Activated CD4-positive, alpha-beta T cell treated with anti-CD3 and anti-CD28 coated beads for 4 hours (primary cell): ENCODE measurements at regions not wholly inside any gene's neighbourhood (a gene's known extent, or its start where the extent isn't known, plus 50 kb on each side); places are given as distances from the start of the nearest gene placed in this dataset.
"Not testable (repeated sequence)": the region's sequence is repeated elsewhere in the genome, so short reads cannot be mapped to it uniquely, and the experiment has no call there.

Source experiments
- DNase-seq, 2 donors: peaks; one replicate each; pipeline ENCODE4 v3.0.0-alpha.2; 2020

DNA sequence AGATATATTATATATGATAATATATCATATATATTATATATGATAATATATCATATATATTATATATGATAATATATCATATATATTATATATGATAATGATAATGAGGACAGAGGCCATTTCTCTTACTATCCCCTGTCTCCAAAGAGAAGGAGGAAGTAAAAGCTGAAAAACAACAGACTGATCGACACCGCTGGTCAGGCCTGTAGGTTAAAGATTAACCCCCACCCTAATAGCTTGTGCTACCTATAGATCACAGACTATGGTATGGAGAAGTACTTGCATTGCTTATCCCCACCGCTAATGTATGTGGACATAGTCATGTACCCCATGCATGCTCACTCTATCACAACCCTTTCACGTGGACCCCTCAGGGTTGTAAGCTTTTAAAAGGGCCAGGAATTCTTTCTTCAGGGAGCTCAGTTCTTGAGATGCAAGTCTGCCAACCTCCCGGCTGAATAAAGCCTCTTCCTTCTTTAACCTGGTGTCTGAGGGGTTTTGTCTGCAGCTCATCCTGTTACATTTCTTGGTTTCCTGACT, 786.1 kb upstream of the TMEM132C start:
- DNase-seq: no peak

DNA sequence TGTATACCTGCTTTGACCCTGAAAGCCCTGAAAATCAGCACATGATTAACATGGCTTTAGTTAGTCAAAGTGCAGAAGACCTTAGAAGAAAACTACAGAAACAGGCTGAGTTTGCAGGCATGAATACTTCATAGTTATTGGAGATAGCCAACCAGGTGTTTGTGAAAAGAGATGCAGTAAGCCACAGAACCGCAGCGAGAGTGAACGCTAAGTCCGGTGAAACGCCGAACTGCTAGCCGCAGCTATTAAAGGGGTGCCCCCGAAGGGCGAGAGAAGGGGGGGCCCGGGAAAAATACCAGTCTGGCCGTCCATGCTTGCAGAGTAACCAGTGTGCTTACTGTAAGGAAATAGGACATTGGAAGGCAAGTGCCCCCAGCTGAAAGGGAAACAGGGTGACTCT, 784.0 kb upstream of the TMEM132C start:
- DNase-seq: no peak

DNA sequence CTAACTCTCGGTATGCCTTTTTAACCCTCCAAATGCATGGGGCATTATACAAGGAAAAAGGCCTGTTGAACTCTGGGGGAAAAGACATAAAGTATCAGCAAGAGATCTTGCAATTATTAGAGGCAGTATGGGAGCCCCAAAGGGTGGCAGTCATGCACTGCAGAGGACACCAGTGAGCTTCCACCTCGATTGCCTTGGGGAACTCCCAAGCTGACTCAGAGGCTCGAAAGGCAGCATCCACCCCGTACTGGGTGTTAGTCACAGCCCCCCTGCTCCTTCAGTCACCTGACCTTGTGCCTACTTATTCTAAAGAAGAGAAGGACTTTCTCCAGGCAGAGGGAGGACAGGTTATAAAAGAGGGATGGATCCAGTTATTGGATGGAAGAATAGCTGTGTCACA, 781.4 kb upstream of the TMEM132C start:
- DNase-seq: no peak

DNA sequence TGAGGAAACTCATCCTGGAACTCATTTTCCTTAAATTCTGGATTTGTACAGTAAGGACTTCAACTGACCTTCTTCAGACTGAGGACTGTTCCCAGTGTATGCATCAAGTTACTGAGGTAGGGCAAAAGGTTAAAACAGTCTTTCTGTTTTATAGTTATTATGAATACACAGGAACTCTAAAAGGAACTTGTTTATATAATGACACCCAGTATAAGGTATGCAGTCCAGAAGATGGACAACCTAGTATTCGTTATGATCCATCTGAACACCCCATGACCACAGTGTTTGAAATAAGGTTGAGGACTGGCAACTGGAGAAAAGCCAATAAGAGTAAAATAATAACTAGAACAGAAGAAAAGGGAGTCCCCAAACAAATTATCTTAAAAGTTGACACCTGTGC, 779.9 kb upstream of the TMEM132C start:
- no peak for DNase-seq

DNA sequence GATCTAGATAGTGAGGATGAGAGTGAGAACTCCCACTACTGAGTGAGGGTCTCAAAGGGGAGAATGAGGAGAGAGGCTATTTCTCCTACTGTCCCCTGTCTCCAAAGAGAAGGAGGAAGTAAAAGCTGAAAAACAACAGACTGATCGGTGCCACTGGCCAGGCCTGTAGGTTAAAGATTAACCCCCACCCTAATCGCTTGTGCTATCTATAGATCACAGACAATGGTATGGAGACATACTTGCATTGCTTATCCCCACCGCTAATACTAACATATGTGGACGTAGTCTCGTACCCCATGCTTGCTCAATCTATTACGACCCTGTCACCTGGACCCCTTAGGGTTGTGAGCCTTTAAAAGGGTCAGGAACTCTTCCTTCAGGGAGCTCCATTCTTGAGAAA, 777.9 kb upstream of the TMEM132C start:
- DNase-seq: no peak

DNA sequence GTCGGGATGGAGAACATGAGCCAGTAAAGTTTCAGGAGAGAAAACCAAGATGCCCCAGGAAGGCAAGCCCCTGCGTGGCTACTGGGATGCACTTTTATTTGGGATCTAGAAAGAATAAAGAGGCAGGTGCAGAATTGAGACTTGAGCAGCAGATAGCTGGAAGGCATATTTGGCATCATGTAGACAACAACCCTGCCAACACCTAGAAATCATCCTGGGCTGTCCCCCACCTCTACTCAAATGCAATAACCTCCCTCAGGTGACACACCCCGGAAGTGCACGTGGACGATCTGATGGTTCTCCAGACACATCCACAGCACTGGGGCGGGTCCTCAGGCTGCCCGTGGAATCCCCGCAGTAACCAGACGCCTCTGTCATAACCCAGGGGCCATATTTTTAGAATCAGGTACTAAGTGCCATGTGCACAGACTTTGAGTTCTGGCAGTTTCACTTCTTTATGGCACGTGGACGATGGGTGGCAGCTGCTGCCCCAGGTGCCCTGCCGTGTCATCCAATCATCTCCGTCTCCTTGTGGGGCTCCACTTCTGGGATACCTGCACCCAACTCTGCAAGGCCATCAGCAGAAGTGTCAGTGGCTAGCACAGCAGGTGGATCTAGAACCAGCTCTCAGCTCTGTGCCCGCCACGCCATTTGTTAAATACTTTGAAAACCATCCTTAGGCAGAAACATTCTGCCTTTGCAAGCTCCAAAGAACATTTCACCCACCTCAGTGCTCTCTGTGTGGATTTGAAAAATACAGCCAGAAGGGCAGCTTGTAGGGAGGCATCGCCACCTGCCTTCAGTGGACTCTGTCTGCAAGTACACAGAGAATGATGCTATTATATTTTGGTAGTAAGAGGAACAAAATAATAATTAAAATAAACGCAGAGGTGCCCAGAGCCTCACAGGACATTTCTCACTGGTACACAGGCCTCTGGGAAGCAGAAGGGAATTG, 771.7 kb upstream of the TMEM132C start:
- DNase-seq: no peak

DNA sequence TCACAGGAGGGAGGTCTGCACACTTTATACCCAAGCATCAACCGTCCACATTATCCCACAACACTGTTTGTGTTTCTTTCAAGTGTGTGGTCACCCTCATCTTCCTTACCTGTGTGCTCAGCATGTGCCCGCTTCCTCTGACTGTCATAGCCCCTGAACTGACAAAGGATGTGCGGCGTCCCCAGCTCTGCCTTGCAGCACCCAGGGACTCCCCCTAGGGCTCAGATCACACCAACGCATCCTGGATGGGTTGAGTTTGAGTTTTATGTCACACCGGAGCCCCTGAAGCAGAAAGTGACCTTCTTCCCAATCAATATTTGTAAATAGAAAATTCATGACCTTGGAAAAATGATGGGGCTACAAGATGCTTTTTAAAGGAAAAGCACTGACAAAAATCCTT, 770.7 kb upstream of the TMEM132C start:
- DNase-seq: no peak

DNA sequence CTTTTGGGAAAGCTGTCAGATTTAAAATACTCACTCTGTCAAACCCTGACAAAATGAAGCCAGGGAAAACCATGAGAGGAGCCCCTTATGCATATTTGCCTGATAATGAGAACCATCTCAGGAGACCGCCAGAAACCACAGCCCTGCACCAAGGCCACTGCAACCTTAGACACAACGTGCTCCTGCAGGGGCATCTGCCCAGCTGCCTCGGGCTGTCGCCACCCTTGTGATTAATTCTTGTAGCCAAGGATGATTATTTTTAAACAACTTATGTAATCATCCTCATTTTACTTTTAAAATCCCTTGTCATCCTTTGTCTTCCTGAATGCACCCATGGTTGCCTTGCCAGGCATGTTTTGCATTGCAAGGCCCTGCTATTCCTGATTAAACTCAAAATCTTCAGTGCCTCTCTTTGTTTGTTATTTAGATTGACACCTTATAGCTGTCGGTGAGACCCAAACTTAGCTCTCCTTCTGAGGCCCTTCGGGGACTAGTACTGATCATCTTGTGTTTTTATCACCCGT, 766.4 kb upstream of the TMEM132C start:
- no peak for DNase-seq

DNA sequence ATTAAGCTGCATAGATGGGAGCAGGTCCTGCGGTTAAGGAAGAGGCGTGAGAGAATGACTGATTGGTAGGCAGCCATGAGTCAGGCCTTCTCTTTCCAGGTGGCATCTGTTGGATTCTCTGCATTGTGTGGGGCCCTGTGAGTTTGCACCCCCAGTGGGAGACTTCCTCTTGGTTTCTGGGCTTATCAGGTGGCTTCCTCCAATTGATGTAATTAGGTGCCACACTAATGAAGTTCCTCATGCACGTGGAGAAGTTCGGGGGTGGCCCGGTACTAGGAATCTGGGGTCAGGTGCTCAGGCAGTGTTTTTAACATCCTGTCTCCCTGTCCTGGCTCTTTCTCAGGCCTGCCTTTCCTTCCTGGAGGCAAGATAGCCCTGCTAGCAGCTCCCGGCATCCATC, 765.1 kb upstream of the TMEM132C start:
- DNase-seq: no peak

DNA sequence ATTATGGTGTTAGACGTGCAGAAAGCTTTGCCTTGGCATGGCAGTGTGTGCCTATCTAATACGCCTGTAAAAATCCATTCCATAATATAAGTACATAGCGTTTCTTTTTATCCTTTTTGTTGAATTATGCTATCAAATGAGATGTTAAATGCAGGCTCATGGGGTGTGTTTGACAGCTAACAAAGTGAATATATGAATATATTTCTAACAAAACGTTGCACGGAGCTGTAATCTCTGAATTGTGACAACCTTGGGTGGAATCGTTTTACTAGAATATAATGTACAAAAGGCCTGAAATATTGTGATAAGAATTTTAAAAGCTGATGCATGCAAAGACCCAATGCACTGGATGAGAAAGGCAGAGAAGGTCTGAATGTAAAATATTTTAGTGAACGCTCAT, 763.7 kb upstream of the TMEM132C start:
- DNase-seq: no peak

DNA sequence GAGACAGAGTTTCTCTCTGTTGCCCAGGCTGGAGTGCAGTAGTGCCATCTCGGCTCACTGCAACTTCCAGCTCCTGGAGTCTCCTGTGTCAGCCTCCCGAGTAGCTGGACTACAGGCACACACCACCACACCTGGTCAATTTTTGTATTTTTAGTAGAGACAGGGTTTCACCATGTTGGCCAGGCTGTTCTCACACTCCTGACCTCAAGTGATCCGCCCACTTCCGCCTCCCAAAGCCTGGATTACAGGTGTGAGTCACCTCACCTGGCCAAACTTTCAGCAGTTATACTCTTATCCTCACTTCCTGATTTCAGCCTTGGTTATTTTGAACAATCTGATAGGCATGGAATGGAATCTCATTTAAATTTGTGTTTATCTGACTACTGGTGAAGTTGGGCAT, 763.0 kb upstream of the TMEM132C start:
- DNase-seq: not testable (repeated sequence)

DNA sequence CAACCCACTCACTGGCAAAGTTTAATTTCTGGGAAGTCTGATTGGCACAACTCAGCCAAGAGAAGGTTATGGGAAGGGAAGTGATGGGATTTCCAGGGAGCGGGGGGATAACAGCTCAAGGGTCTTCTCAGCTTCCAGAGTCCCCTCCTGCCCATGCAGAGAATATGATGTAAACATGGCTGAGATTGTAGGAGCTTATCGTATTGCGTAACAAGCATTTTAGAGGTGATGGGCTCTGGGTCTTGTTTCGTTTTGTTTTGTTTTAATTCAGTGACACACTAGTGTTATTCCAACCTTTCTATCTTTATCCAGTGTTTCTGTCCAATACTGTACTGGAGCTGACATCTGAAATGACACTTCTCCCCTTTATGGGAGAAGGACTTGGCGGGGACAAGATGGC, 762.1 kb upstream of the TMEM132C start:
- DNase-seq: no peak

DNA sequence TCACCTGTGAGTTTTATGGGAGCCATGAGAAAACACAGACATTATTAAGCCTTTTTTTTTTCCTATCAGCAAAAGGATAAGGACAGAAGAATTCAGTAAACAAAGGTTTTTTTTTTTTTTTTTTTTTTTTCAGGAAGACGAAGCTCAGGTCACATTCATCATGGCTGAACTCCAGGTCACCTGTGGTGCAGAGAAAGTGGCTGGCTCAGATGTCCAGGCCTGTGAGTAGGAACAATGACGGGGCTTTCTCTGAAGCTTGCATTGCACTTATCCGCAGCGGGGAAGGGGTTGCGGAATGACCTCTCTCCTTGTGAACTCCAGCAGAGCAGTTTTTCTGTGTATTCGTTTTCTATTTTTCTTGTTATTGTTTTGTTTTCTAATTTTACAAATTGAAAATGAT, 759.6 kb upstream of the TMEM132C start:
- no peak for DNase-seq

DNA sequence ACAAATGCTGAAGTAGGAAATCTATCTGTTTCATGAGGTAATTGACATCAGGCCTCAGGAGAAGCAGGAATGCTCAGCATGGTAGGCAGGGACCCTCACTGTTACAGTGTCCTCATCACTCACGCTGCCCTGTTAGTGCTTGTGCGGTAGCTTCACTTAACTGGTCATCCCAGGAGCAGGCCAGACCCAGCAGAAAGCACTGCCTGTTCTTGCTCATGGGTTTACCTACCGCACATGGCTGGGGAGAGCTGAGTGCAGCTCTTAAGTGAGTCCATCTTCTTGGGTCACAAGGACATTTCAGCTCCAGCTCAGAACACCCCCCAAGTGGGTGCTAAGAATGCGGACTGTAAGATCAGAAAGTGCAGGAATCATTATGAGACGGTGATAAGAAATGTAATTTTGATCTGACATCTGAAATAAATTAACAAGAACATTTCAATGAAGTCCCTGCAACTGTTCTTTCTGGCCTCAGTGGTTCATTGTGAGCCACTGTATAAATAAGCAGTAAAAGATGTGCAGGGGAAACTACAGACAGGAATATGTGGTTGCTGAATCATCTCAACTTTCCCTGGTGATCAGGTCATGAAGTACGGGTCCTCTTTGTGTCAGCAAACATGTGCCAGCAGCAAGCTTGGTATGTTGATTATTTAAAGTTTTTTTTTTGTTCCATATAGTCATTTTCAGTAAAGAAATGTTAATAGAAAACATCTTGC, 757.7 kb upstream of the TMEM132C start:
- no peak for DNase-seq

DNA sequence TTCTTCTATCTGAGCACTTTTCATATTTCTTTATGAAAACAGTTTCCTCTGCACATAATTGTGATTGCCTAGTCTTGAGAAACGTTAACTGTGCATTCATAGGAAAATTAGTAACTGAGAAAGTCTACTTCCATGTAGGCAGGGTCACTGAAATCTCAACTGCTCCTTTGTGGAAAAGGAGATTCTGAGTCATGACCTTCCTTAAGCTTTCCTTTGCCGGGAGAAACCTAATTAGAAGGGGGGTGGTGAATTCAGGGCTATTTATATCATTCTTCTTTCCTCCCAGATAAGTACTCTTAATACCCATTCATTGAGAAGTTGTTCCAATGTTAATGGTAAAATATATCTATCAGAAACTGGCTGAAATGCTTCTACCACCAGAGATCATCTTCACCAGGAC, 751.0 kb upstream of the TMEM132C start:
- DNase-seq: no peak

DNA sequence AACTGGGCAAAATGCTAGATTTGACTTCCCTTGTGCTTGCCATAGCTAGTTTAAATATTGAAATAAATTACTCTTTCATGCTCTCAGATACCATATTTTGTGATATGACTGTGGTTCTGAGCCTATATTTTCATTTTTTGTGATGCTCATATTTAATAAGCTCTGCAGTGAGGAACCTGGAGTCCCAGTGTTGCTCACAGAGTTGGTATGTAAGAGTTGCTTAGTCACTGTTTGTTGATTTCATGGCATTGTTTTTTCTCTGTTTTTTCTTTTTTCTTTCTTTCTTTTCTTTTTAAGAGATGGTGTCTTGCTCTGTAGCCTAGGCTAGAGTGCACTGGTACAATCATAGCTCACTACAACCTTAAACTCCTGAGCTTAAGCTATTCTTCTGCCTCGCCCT, 750.5 kb upstream of the TMEM132C start:
- no peak for DNase-seq

DNA sequence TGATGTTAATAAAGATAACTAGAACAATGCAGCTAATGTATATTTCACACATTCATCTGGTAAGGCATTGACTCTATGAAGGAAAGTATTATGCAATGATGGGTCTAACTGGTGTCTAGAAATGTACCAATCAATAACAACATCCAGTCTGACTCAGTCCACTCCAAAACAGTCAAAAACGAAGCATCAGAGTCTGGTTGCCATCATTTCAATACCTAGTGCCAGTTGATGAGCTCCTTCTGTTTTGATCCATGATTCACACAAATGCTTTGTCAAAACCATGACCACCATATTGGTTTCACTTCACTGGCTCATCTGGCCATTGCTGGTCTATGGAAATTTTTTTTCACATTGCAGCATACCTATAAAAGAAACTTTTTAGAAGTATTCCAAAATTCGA, 747.2 kb upstream of the TMEM132C start:
- no peak for DNase-seq

DNA sequence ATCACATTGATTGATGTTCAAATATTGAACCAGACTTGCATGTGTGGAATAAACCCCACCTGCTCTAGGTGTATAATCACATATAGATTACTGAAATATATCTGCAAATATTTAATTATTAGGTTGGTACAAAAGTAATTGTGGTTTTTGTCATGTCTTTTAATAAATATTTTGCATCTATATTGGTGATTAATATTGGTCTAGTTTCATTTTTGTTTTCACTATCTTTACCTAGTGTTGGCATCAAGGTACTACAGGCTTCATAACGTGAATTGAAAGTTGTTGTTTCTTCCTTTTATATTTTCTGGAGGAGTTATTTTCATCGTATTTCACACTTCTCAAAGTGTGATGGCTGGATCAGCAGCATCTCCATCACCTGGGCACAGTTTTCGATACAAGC, 740.0 kb upstream of the TMEM132C start:
- no peak for DNase-seq

DNA sequence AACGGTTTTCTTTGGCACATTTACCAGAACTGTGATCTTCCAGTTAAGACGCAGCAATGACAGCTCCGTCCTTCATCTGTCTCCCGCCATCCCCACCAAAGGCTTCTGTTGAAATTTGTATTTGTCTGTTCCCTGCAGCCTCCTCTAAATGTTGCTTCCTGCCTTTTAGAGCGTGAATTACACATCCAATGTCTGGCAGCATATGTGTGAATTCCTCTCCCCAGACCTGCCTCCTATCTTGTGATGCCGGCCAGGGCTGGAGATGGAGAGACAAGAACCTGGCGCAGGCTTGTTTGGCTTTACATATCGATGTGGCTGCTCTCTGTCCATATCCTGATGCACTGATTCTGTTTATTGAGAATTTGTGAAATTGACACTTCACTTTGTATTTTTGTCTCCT, 738.4 kb upstream of the TMEM132C start:
- no peak for DNase-seq

DNA sequence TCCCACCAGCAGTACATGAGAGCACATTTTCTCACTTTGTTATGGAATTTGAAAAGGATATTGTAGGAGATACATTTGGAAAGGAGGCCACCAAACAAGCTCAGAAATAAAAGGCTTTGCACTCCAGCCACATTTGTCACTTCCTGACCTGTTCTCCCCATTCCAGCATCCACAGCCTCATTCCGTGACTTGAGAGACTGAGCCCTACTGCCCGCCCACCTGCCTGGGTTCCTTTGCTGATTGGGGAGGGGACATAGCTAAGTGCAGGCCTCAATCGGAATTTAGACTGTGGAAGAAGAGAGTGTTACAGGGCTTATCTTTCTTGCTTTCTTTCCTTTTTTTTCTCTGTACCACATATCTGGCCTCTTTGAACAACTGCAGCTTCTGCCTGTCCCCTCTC, 735.4 kb upstream of the TMEM132C start:
- no peak for DNase-seq

DNA sequence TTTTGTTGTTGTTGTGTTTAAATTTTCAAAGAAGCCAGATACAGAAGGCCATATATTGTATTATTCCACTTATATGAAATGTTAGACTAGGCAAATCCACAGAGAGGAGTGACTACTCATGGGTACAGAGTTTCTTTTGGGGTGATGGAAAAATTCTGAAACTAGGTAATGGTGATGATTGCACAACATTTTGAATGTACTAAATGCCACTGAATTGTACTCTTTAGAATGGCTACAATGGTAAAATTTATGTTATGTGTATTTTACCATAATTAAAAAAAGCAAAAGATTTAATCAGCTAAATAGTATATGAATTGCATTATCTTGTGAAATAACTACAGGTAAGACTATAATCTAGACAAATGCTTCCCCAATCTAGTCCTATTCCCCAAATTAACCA, 733.6 kb upstream of the TMEM132C start:
- no peak for DNase-seq

DNA sequence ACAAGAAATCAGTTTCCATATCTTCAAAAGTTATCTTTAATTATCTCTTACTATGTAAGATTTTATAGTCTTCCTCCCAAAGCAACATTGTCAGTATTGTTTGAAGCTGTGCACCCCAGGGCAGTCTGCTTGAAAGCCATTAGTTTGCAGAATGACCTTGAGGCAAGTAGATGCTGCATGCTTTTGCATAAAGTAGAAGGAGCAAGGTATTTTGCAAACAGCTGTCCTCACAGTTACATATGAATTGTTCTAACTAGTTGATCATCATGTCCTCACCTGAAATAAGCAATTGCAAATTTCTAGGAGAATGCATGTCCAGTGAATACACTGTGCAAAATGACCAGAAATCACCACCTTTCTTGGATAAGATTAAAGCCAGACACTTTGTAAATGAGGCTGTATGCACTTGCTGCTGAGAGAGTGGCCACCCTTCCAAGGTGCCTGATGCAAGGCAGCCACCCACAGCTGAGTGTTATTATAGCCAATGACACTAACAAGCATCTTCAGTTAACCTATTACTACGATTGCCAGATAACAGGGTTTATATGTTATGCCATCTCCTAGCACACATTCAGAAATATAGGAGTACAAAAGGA, 730.0 kb upstream of the TMEM132C start:
- DNase-seq: no peak

DNA sequence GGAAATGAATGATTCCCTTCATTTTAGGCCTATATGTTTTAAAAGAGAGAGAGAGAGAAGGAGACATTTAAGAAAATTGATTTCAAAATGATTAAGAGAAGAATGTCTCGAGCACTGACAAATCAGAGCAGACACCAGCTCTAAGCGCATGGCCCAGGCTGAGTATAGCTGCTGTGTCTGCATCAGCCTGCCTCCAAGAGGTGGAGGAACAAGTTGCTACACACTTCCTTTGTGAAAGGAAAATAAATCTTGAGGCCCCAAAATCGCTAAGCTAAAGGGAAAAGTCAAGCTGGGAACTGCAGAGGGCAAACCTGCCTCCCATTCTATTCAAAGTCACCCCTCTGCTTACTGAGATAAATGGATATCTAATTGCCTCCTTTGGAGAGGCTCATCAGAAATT, 728.7 kb upstream of the TMEM132C start:
- no peak for DNase-seq
